GM23248 (cell line): ENCODE measurements at regions not wholly inside any gene's neighbourhood (a gene's known extent, or its start where the extent isn't known, plus 50 kb on each side); places are given as distances from the start of the nearest gene placed in this dataset.

Experiments used
- EZH2 ChIP-seq: fragments of 200-600 bp; sonication (generic); IDR thresholded peaks from 2 replicates; pipeline ENCODE4 v1.6.1; 2018; ENCODE audit warnings: antibody characterized with exemption, mild to moderate bottlenecking; ENCODE audit not compliant: insufficient read depth, poor library complexity, severe bottlenecking
- EZH2phosphoT487 ChIP-seq: fragments of 200-600 bp; sonication (generic); IDR thresholded peaks from 2 replicates; pipeline ENCODE4 v1.6.1; 2018; ENCODE audit warnings: antibody characterized with exemption, moderate library complexity, mild to moderate bottlenecking, low read depth; ENCODE audit not compliant: insufficient read depth

DNA sequence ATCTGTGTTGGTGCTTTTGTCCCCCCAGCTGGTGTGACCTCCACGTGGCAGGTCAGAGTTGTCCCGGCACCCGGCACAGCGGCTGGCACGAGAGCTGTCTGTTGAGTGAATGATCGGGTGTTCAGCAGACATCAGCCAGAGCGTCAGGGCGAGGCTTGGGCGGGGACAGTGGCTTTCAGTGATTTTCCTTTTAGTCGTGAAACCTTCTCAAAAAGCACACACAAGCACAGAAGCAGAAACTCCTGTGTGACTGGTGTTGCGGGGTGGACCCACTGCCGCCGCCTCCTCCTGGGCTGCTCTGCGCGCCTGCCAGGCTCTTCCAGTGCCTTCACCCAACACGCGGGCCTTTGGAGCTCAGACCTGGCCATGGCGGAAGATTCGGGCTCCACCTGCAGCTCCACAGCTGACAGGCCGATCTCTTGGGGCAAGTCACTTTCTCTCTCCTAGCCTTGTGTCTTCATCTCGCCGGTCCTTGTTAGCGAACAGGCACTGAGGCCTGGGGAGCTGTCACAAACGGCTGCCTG lies 51.4 kb upstream of the HGFAC start:
- TF ChIP-seq EZH2phosphoT487 = no peak
- TF ChIP-seq EZH2 = no peak
